ENCODE measurements at regions not wholly inside any gene's neighbourhood (a gene's known extent, or its start where the extent isn't known, plus 50 kb on each side); places are given as distances from the start of the nearest gene placed in this dataset.

- Histone ChIP-seq H3K9ac (ENCODE audit: low read length) (no peak overlapping the region), H3K4me2 (replicated peaks; ENCODE audit: low read depth, low read length, poor library complexity, severe bottlenecking) (no peak overlapping the region), H3K36me3 (replicated peaks in 1 of 2; ENCODE audit: control extremely low read depth in 1 of 2, control insufficient read depth in 1 of 2, extremely low read depth in 1 of 2, insufficient read depth in 2 of 2, low read length in 1 of 2) (no peaks in the 10 kb centered on the region), H3K79me2 (ENCODE audit: control insufficient read depth, insufficient read depth, low read length) (no peaks in the 10 kb centered on the region), H3K4me3 (ENCODE audit: control extremely low read depth in 1 of 5, extremely low read depth in 1 of 5, insufficient read depth in 1 of 5, low read depth in 2 of 5, low read length in 4 of 5) (no peak overlapping the region), H3K9me3 (ENCODE audit: control extremely low read depth in 1 of 3, control insufficient read depth in 2 of 3, insufficient read depth in 1 of 3, low read length in 2 of 3) (no peaks in the 10 kb centered on the region), H3K27ac (ENCODE audit: low read length in 2 of 2) (no peak overlapping the region), H3K4me1 (ENCODE audit: control insufficient read depth in 2 of 2, insufficient read depth in 2 of 2, low read length in 2 of 2) (no peaks in the 10 kb centered on the region), H4K20me1 (ENCODE audit: control insufficient read depth, insufficient read depth, low read length, poor library complexity, severe bottlenecking) (no peaks in the 10 kb centered on the region), H2AFZ (ENCODE audit: insufficient read depth, low read depth, low read length, poor library complexity, severe bottlenecking) (no peak overlapping the region), H3K27me3 (replicated peaks in 1 of 4; ENCODE audit: control extremely low read depth in 1 of 4, control insufficient read depth in 3 of 4, insufficient read depth in 4 of 4, low read length in 3 of 4) (no peaks in the 10 kb centered on the region)
- no peak for TF ChIP-seq EZH2 (IDR thresholded peaks at IDR 0.05; ENCODE audit: borderline replicate concordance, insufficient read depth, low read depth, low read length, poor library complexity, severe bottlenecking)
- TF ChIP-seq, protein P1, sequence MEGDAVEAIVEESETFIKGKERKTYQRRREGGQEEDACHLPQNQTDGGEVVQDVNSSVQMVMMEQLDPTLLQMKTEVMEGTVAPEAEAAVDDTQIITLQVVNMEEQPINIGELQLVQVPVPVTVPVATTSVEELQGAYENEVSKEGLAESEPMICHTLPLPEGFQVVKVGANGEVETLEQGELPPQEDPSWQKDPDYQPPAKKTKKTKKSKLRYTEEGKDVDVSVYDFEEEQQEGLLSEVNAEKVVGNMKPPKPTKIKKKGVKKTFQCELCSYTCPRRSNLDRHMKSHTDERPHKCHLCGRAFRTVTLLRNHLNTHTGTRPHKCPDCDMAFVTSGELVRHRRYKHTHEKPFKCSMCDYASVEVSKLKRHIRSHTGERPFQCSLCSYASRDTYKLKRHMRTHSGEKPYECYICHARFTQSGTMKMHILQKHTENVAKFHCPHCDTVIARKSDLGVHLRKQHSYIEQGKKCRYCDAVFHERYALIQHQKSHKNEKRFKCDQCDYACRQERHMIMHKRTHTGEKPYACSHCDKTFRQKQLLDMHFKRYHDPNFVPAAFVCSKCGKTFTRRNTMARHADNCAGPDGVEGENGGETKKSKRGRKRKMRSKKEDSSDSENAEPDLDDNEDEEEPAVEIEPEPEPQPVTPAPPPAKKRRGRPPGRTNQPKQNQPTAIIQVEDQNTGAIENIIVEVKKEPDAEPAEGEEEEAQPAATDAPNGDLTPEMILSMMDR (IDR thresholded peaks at IDR 0.05): no peak
- no CpG with 5 or more reads among the region's 1 CpG for WGBS (ENCODE audit: insufficient coverage)
- H3K27ac Mint-ChIP-seq: no peak overlapping the region
- ChIA-PET CTCF (no interaction called here), POLR2A (no interaction called here)
- no peaks in the 10 kb centered on the region for H3K4me1 Mint-ChIP-seq
- intact Hi-C loops (cut with micrococcal nuclease): no loop called here
- no peak for ATAC-seq (ENCODE audit: low read depth)
- no peaks in the 10 kb centered on the region for H3K27me3 Mint-ChIP-seq
- no peaks in the 10 kb centered on the region for H3K9me3 Mint-ChIP-seq (ENCODE audit: insufficient read depth)
- no peak overlapping the region for H3K4me3 Mint-ChIP-seq
- DNase-seq: no peak
Observed at GRCh38 chr12:23025372-23026016, 400.5 kb downstream of the ETNK1 start.

DNA sequence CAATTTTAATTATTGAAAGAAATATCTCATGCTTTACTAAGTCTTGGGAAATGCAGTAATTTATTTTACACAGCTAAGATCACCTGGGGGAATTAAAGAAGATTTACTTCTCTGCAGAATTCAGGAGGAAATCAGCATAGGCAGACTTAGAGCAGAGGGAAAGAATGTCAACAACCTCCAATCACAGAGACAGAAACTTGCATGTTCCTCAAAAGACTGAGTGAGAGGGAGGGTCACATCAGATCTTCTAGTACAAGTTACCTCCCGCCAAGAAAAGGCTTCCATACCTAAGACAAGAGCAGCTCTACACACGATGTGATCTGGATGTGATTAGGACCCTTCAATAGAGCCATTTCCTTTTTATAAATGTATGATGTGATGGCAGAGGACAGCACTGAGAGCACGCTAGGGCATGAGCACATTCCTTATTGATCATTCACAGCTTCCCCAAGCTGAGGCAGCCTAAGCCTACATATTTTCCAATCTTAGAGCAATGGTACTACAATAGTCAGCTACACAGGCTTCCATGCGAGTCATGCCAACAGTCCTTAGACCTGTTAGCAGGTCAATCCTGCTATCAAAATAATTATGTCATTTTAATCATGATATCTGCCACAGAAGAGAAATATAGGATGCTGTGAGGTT lies 403.3 kb downstream of the ETNK1 start:
- Mint-ChIP-seq H3K9me3 (ENCODE audit: insufficient read depth) (no peaks in the 10 kb centered on the region), H3K4me1 (no peaks in the 10 kb centered on the region), H3K27ac (no peak overlapping the region), H3K4me3 (no peak overlapping the region), H3K27me3 (no peaks in the 10 kb centered on the region)
- Histone ChIP-seq H2AFZ (ENCODE audit: insufficient read depth, low read depth, low read length, poor library complexity, severe bottlenecking) (no peak overlapping the region), H3K36me3 (replicated peaks in 1 of 2; ENCODE audit: control extremely low read depth in 1 of 2, control insufficient read depth in 1 of 2, extremely low read depth in 1 of 2, insufficient read depth in 2 of 2, low read length in 1 of 2) (no peaks in the 10 kb centered on the region), H3K27me3 (replicated peaks in 1 of 4; ENCODE audit: control extremely low read depth in 1 of 4, control insufficient read depth in 3 of 4, insufficient read depth in 4 of 4, low read length in 3 of 4) (no peaks in the 10 kb centered on the region), H3K4me1 (ENCODE audit: control insufficient read depth in 2 of 2, insufficient read depth in 2 of 2, low read length in 2 of 2) (no peaks in the 10 kb centered on the region), H4K20me1 (ENCODE audit: control insufficient read depth, insufficient read depth, low read length, poor library complexity, severe bottlenecking) (no peaks in the 10 kb centered on the region), H3K79me2 (ENCODE audit: control insufficient read depth, insufficient read depth, low read length) (no peaks in the 10 kb centered on the region), H3K9me3 (ENCODE audit: control extremely low read depth in 1 of 3, control insufficient read depth in 2 of 3, insufficient read depth in 1 of 3, low read length in 2 of 3) (no peaks in the 10 kb centered on the region), H3K27ac (ENCODE audit: low read length in 2 of 2) (no peak overlapping the region), H3K4me3 (ENCODE audit: control extremely low read depth in 1 of 5, extremely low read depth in 1 of 5, insufficient read depth in 1 of 5, low read depth in 2 of 5, low read length in 4 of 5) (no peak overlapping the region), H3K4me2 (replicated peaks; ENCODE audit: low read depth, low read length, poor library complexity, severe bottlenecking) (no peak overlapping the region), H3K9ac (ENCODE audit: low read length) (no peak overlapping the region)
- POLR2A ChIA-PET: no interaction called here
- CTCF ChIA-PET: no interaction called here
- intact Hi-C loops (cut with micrococcal nuclease): no loop called here
- ATAC-seq (ENCODE audit: low read depth): no peak
- no peak for DNase-seq
- no peak for TF ChIP-seq EZH2 (IDR thresholded peaks at IDR 0.05; ENCODE audit: borderline replicate concordance, insufficient read depth, low read depth, low read length, poor library complexity, severe bottlenecking)
- TF ChIP-seq, protein P1 (IDR thresholded peaks at IDR 0.05): no peak
- no CpG with 5 or more reads among the region's 4 CpGs for WGBS (ENCODE audit: insufficient coverage)

Data from B cell (primary cell).